A549 (cell line): ENCODE measurements at regions not wholly inside any gene's neighbourhood (a gene's known extent, or its start where the extent isn't known, plus 50 kb on each side); places are given as distances from the start of the nearest gene placed in this dataset.

Experiments
- ATAC-seq, 2 experiments: fragments of 200-7000 bp in 1 of 2; fragments of >200 bp in 1 of 2; cut with Nextera tagmentation in 1 of 2; cut with Tn5 transposase in 1 of 2; 3 replicates each; pipeline versions ENCODE4 v1.8.0 to v1.9.1; 2018 to 2020; ENCODE audit warnings: mild to moderate bottlenecking in 1 of 2, moderate library complexity in 1 of 2
- CTCF ChIA-PET: fragments of 300-600 bp; sonication (Branson Sonifier 250); formaldehyde crosslinking; extraction: SDS; loops from one replicate; lab custom pipeline; 2021; ENCODE audit warnings: antibody characterized with exemption, inconsistent platforms; lab: Yijun Ruan, JAX
- POLR2A ChIA-PET: fragments of 350-600 bp; formaldehyde crosslinking; extraction: SDS; loops from one replicate; lab custom pipeline; 2021; ENCODE audit warnings: antibody characterized with exemption, inconsistent platforms; lab: Yijun Ruan, JAX
- DNase-seq, 2 experiments: peaks; one replicate each; pipeline versions ENCODE4 v3.0.0 to v3.0.0-alpha.2; 2011 to 2016; ENCODE audit warnings: low read depth in 1 of 2, low spot score in 1 of 2
- FAIRE-seq: peaks from 2 replicates; lab custom pipeline; 2011; peaks lifted over from hg19 to GRCh38; lab: Jason Lieb, UNC
- H3K27ac ChIP-seq, 2 experiments: fragments of >200 bp; sonication (Bioruptor Twin); formaldehyde crosslinking; 3 replicates each; pipeline ENCODE4 v1.5.1; 2016 to 2017
- H3K4me1 ChIP-seq: fragments of >200 bp; sonication (Bioruptor Twin); formaldehyde crosslinking; 3 replicates; pipeline ENCODE4 v1.6.1; 2016
- H3K4me2 ChIP-seq: fragments of >200 bp; sonication (Bioruptor Twin); formaldehyde crosslinking; 3 replicates; pipeline ENCODE4 v1.6.1; 2016
- H3K4me3 ChIP-seq: fragments of >200 bp; sonication (Bioruptor Twin); formaldehyde crosslinking; 3 replicates; pipeline ENCODE4 v1.5.1; 2016
- H3K9me3 ChIP-seq: fragments of >200 bp; sonication (Bioruptor Twin); formaldehyde crosslinking; 3 replicates; pipeline ENCODE4 v1.6.1; 2016
- CBX8 ChIP-seq: fragments of 200-600 bp; sonication (generic); IDR thresholded peaks from 2 replicates; pipeline ENCODE4 v1.6.1; 2016
- CHD2 ChIP-seq: fragments of 150-350 bp; IDR thresholded peaks from 2 replicates; pipeline ENCODE4 v1.6.1; 2014; ENCODE audit warnings: low read length; ENCODE audit not compliant: partially characterized antibody
- CHD4 ChIP-seq: fragments of 200-600 bp; sonication (generic); IDR thresholded peaks from 2 replicates; pipeline ENCODE4 v1.6.1; 2016; ENCODE audit warnings: antibody characterized with exemption, mild to moderate bottlenecking, borderline replicate concordance
- EHF ChIP-seq: fragments of 250-450 bp; sonication (Bioruptor Pico); IDR thresholded peaks from 2 replicates; pipeline ENCODE4 v1.5.0; 2020; ENCODE audit warnings: mild to moderate bottlenecking
- GATA3 ChIP-seq: IDR thresholded peaks from 2 replicates; pipeline ENCODE4 v1.6.1; 2012; ENCODE audit warnings: borderline replicate concordance
- HDAC2 ChIP-seq: fragments of 200-600 bp; sonication (generic); IDR thresholded peaks from 2 replicates; pipeline ENCODE4 v1.6.1; 2016
- HEYL ChIP-seq: fragments of 250-450 bp; sonication (Bioruptor Pico); IDR thresholded peaks from 2 replicates; pipeline ENCODE4 v1.8.0; 2021; ENCODE audit warnings: mild to moderate bottlenecking, moderate library complexity
- HOXA7 ChIP-seq: fragments of 250-450 bp; sonication (Bioruptor Pico); IDR thresholded peaks from 2 replicates; pipeline ENCODE4 v1.5.0; 2020; ENCODE audit warnings: mild to moderate bottlenecking, moderate library complexity
- KDM1A ChIP-seq: fragments of 200-600 bp; sonication (generic); IDR thresholded peaks from 2 replicates; pipeline ENCODE4 v1.6.1; 2016; ENCODE audit warnings: low read depth, mild to moderate bottlenecking
- KDM5A ChIP-seq: fragments of 200-600 bp; sonication (generic); IDR thresholded peaks from 2 replicates; pipeline ENCODE4 v1.6.1; 2016; ENCODE audit warnings: antibody characterized with exemption, mild to moderate bottlenecking
- NPAS2 ChIP-seq: fragments of 250-450 bp; sonication (Bioruptor Pico); IDR thresholded peaks from 2 replicates; pipeline ENCODE4 v1.8.0; 2022; ENCODE audit warnings: mild to moderate bottlenecking, moderate library complexity, borderline replicate concordance
- NR3C1 ChIP-seq: fragments of >200 bp; sonication (Bioruptor Twin); formaldehyde crosslinking; IDR thresholded peaks from 3 replicates; pipeline ENCODE4 v1.6.1; 2017
- RFX5 ChIP-seq: fragments of 450-650 bp; IDR thresholded peaks from 2 replicates; pipeline ENCODE4 v1.7.1; 2014; ENCODE audit warnings: antibody characterized with exemption, mild to moderate bottlenecking, moderate library complexity
- SMC3 ChIP-seq: fragments of >200 bp; sonication (Bioruptor Twin); formaldehyde crosslinking; IDR thresholded peaks from 3 replicates; pipeline ENCODE4 v1.6.1; 2018; ENCODE audit warnings: inconsistent platforms
- TFCP2L1 ChIP-seq: fragments of 250-450 bp; sonication (Bioruptor Pico); IDR thresholded peaks from 2 replicates; pipeline ENCODE4 v1.5.0; 2021; ENCODE audit warnings: mild to moderate bottlenecking
- ZC3H11A ChIP-seq: fragments of 450-650 bp; IDR thresholded peaks from 2 replicates; pipeline ENCODE4 v1.6.1; 2014; ENCODE audit warnings: antibody characterized with exemption, mild to moderate bottlenecking
- ZFP36 ChIP-seq: fragments of 450-650 bp; IDR thresholded peaks from 2 replicates; pipeline ENCODE4 v1.6.1; 2014; ENCODE audit warnings: borderline replicate concordance; ENCODE audit not compliant: partially characterized antibody
- ZNF302 ChIP-seq: fragments of 250-450 bp; sonication (Bioruptor Pico); IDR thresholded peaks from 2 replicates; pipeline ENCODE4 v1.9.0; 2021; ENCODE audit warnings: inconsistent platforms, mild to moderate bottlenecking, moderate library complexity
- ZSCAN20 ChIP-seq: fragments of 250-450 bp; sonication (Bioruptor Pico); IDR thresholded peaks from 2 replicates; pipeline ENCODE4 v1.8.0; 2022; ENCODE audit warnings: mild to moderate bottlenecking, moderate library complexity
- WGBS: methylation state at CpG from one replicate; pipeline ENCODE4 v1.1.6; 2017; ENCODE audit errors: missing lambda C conversion rate; 5-methylcytosine and 5-hydroxymethylcytosine counted together
- TF ChIP-seq, protein P1 (sequence below): fragments of 250-450 bp; sonication (Bioruptor Pico); IDR thresholded peaks from 2 replicates; pipeline ENCODE4 v1.5.0; 2020; ENCODE audit warnings: low read depth, mild to moderate bottlenecking, moderate library complexity
- TF ChIP-seq, protein P2 (sequence below): fragments of >200 bp; sonication (Bioruptor Twin); formaldehyde crosslinking; IDR thresholded peaks from 2 replicates; pipeline ENCODE4 v1.6.1; 2016
- TF ChIP-seq, protein P3 (sequence below): fragments of 450-650 bp; IDR thresholded peaks from 2 replicates; pipeline ENCODE4 v1.6.1; 2014; ENCODE audit warnings: antibody characterized with exemption
- TF ChIP-seq, protein P4 (sequence below): fragments of >200 bp; sonication (Bioruptor Twin); formaldehyde crosslinking; IDR thresholded peaks from 3 replicates; pipeline ENCODE4 v1.6.1; 2016

DNA sequence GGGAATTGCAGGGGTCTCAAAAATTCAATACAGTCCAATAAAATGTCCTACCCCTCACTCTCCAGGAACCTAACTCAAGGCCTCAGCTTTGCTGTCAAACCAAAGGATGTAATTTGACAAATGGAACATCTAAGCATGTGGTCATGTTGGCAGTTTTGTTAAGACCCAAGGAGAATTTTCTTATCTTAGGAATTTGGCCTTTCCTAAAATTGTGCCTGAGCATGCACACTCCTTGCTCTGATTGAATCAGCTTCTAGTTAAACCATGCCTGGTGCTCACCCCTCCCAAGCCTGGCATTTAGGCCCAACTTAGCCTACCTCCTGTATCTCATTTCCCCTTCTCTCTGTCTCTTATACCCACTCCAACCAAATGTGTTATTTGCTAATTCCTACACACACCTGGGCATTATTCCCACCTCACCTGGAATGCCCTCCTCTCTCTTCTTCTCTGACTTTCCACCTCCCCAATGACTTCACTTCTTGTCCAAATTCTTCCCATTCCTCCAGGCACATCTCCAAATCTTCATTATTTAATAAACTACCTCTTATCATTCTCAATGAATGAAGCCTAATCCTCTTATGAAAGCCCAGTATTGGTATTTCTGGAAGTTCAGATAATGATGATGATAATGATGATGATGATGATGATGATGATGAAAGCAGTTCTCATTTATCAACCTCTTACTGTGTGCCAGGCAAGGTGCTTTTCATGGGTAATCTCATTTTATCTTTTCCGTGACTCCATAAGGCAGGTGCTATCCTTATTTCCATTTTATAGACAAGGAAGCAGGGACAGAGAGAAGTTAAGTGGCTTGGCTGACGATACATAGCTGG lies 178.0 kb upstream of the IRX6 start:
- ATAC-seq (no peak), DNase-seq (no peak), FAIRE-seq (no peak)
- CTCF ChIA-PET: interaction anchor here (0.6 kb wide), 1 partner anchor 35 kb away, joined by 4 read pairs; no protein-coding TSS in a partner anchor
- Histone ChIP-seq H3K9me3 (no peaks in the 10 kb centered on the region), H3K27ac (no peak overlapping the region), H3K4me1 (no peaks in the 10 kb centered on the region), H3K4me2 (no peak overlapping the region), H3K4me3 (no peak overlapping the region)
- POLR2A ChIA-PET: no interaction called here
- no peak for TF ChIP-seq CBX8
- TF ChIP-seq ZSCAN20 (CRISPR knock-in tag): no peak
- TF ChIP-seq ZFP36: no peak
- no peak for TF ChIP-seq ZNF302
- TF ChIP-seq HEYL (CRISPR knock-in tag): no peak
- no peak for TF ChIP-seq HOXA7 (CRISPR knock-in tag)
- no peak for TF ChIP-seq KDM1A
- TF ChIP-seq, all 56 proteins: peak for 0
- 14% methylated on average over 2 of the region's 2 CpGs for WGBS

DNA sequence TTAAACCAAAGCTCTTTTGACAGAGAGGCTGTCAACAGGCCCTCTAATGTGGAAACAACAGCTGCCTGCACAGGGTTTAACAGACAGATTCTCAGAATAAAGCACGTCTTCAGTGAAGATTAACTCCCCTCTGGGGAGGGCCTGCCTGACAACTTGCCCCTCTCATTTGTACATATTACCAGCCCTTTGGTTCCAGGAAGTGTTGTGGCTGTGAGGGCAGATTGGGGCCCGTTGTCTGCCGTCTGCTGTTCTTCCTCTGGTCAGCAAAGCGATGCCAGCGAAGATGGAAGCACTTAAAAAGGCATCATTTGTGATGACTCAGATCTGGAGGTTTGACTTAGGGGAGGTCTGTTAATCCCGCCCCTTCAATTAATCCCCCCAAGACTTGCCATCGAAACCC lies 177.0 kb upstream of the IRX6 start:
- POLR2A ChIA-PET: no interaction called here
- no peak for FAIRE-seq
- Histone ChIP-seq H3K9me3 (no peaks in the 10 kb centered on the region), H3K4me2 (no peak overlapping the region), H3K27ac (no peak overlapping the region)
- 15% methylated on average over 7 of the region's 7 CpGs for WGBS
- no peak for TF ChIP-seq CHD4
- TF ChIP-seq, protein P1, sequence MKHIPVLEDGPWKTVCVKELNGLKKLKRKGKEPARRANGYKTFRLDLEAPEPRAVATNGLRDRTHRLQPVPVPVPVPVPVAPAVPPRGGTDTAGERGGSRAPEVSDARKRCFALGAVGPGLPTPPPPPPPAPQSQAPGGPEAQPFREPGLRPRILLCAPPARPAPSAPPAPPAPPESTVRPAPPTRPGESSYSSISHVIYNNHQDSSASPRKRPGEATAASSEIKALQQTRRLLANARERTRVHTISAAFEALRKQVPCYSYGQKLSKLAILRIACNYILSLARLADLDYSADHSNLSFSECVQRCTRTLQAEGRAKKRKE (CRISPR knock-in tag): no peak
- TF ChIP-seq HDAC2: no peak
- TF ChIP-seq, all 56 proteins: peak for 0
- no peaks in the 10 kb centered on the region for H3K4me1 ChIP-seq
- ATAC-seq (no peak), DNase-seq (no peak)
- H3K4me3 ChIP-seq: no peak overlapping the region
- CTCF ChIA-PET: no interaction called here

DNA sequence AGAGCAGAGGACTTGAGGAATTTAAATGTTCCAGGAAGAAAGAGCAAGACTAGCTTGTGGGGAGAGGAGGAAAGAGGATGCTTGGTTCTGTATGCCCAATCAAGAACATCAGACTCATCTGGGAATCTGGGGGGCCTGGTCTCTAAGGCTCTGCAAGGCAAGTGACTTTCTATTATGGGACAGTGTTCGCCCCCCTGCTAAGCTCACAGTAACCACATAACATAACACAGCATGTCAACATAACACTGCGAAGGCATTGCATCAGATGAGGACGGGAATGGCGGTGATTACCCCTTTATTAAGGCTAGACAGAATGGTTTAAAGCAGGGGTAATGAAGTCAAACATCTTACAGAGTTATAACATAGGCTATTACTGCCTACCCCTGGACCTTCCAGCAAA lies 176.6 kb upstream of the IRX6 start:
- no peak for DNase-seq
- POLR2A ChIA-PET: no interaction called here
- CTCF ChIA-PET: no interaction called here
- ATAC-seq: no peak
- 20% methylated on average over 4 of the region's 4 CpGs for WGBS
- no peak overlapping the region for H3K4me2 ChIP-seq
- TF ChIP-seq KDM5A (no peak), NPAS2 (CRISPR knock-in tag) (no peak), ZFP36 (no peak), ZC3H11A (no peak), SMC3 (no peak)
- TF ChIP-seq, all 56 proteins: peak for 0
- Histone ChIP-seq H3K27ac (no peak overlapping the region), H3K4me1 (no peaks in the 10 kb centered on the region), H3K4me3 (no peak overlapping the region), H3K9me3 (no peaks in the 10 kb centered on the region)
- FAIRE-seq: no peak

DNA sequence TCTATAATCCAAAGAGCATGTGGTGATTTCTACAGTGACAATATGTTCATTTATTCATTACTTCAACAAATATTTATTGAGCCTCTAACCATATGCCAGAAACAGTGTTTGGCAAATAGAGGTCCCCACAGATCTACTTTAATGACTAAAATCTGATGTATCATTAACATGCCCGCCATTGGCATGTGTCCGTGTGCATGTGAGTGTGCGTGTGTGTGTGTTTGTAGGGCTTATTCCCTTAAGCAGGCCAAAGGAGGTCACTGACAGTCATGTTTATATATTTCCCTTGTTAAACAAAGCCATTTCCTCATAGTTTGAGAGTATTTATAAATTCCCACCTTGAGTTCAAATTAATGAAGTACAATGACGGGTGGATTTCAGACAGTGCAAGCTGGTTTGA lies 174.4 kb upstream of the IRX6 start:
- no peak overlapping the region for H3K27ac ChIP-seq
- no peaks in the 10 kb centered on the region for H3K9me3 ChIP-seq
- H3K4me1 ChIP-seq: no peaks in the 10 kb centered on the region
- ChIA-PET POLR2A (no interaction called here), CTCF (no interaction called here)
- TF ChIP-seq, protein P2, sequence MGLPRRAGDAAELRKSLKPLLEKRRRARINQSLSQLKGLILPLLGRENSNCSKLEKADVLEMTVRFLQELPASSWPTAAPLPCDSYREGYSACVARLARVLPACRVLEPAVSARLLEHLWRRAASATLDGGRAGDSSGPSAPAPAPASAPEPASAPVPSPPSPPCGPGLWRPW: no peak
- TF ChIP-seq EHF (CRISPR knock-in tag) (no peak), GATA3 (no peak), HEYL (CRISPR knock-in tag) (no peak), NR3C1 (no peak), RFX5 (no peak), CBX8 (no peak), TFCP2L1 (CRISPR knock-in tag) (no peak), CHD2 (no peak)
- TF ChIP-seq, protein P3, sequence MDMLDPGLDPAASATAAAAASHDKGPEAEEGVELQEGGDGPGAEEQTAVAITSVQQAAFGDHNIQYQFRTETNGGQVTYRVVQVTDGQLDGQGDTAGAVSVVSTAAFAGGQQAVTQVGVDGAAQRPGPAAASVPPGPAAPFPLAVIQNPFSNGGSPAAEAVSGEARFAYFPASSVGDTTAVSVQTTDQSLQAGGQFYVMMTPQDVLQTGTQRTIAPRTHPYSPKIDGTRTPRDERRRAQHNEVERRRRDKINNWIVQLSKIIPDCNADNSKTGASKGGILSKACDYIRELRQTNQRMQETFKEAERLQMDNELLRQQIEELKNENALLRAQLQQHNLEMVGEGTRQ: no peak
- TF ChIP-seq, protein P4, sequence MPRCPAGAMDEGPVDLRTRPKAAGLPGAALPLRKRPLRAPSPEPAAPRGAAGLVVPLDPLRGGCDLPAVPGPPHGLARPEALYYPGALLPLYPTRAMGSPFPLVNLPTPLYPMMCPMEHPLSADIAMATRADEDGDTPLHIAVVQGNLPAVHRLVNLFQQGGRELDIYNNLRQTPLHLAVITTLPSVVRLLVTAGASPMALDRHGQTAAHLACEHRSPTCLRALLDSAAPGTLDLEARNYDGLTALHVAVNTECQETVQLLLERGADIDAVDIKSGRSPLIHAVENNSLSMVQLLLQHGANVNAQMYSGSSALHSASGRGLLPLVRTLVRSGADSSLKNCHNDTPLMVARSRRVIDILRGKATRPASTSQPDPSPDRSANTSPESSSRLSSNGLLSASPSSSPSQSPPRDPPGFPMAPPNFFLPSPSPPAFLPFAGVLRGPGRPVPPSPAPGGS: no peak
- ATAC-seq (no peak), DNase-seq (no peak), FAIRE-seq (no peak)
- 12% methylated on average over 4 of the region's 4 CpGs for WGBS
- no peak overlapping the region for H3K4me2 ChIP-seq
- no peak overlapping the region for H3K4me3 ChIP-seq
